GM10248 (cell line): ENCODE measurements at regions not wholly inside any gene's neighbourhood (a gene's known extent, or its start where the extent isn't known, plus 50 kb on each side); places are given as distances from the start of the nearest gene placed in this dataset.

Experiments used
- CTCF ChIA-PET: fragments of 300-600 bp; sonication (Branson Sonifier 250); formaldehyde crosslinking; extraction: SDS; loops from one replicate; lab custom pipeline; 2021; ENCODE audit warnings: antibody characterized with exemption; lab: Yijun Ruan, JAX
- POLR2A ChIA-PET: fragments of 350-650 bp; sonication (Branson Sonifier 250); formaldehyde crosslinking; extraction: SDS; loops from one replicate; lab custom pipeline; 2020; ENCODE audit warnings: antibody characterized with exemption; lab: Yijun Ruan, JAX
- DNase-seq: peaks from one replicate; pipeline ENCODE4 v3.0.0; 2012; ENCODE audit errors: extremely low spot score
- CTCF ChIP-seq: IDR thresholded peaks from 2 replicates; pipeline ENCODE4 v1.5.1; 2012; ENCODE audit warnings: mild to moderate bottlenecking, low read depth; ENCODE audit errors: extremely low read depth, missing control alignments, control extremely low read depth

- no peak for TF ChIP-seq CTCF
- ChIA-PET POLR2A (interaction anchor here (0.7 kb wide), 1 partner anchor 1082 kb away, joined by 4 read pairs; no protein-coding TSS in a partner anchor), CTCF (interaction anchor here (0.9 kb wide), 1 partner anchor 9 kb away, joined by 3 read pairs; no protein-coding TSS in a partner anchor)
- no peak for DNase-seq
Measured at GRCh38 chrX:20506739-20507138, 240.0 kb upstream of the RPS6KA3 start.

- ChIA-PET POLR2A (no interaction called here), CTCF (no interaction called here)
- TF ChIP-seq CTCF, result no peak
- no peak for DNase-seq
Measured at GRCh38 chrX:20500949-20501348, 234.2 kb upstream of the RPS6KA3 start.

- ChIA-PET CTCF (no interaction called here), POLR2A (no interaction called here)
- TF ChIP-seq CTCF, result no peak
- DNase-seq, result no peak
Measured at GRCh38 chrX:20500171-20500865, 233.6 kb upstream of the RPS6KA3 start.

GRCh38 chrX:20499763-20500162 lies 233.1 kb upstream of the RPS6KA3 start:
- ChIA-PET CTCF (no interaction called here), POLR2A (no interaction called here)
- no peak for DNase-seq
- TF ChIP-seq CTCF, result no peak

GRCh38 chrX:20498851-20499635 lies 232.3 kb upstream of the RPS6KA3 start:
- ChIA-PET CTCF (interaction anchor here (0.8 kb wide), 1 partner anchor 30 kb away, joined by 3 read pairs; no protein-coding TSS in a partner anchor), POLR2A (no interaction called here)
- TF ChIP-seq CTCF, result no peak
- no peak for DNase-seq

GRCh38 chrX:20495575-20495974 lies 228.9 kb upstream of the RPS6KA3 start:
- TF ChIP-seq CTCF, result no peak
- ChIA-PET POLR2A (no interaction called here), CTCF (no interaction called here)
- no peak for DNase-seq
